Lower leg skin (tissue), 3 donors: ENCODE measurements at regions not wholly inside any gene's neighbourhood (a gene's known extent, or its start where the extent isn't known, plus 50 kb on each side); places are given as distances from the start of the nearest gene placed in this dataset.

Source experiments
- POLR2A ChIP-seq, 2 donors: fragments of 450-650 bp; IDR thresholded peaks; one replicate each; pipeline ENCODE4 v1.6.1; 2016 to 2017; ENCODE audit warnings: antibody characterized with exemption in 2 of 2, mild to moderate bottlenecking in 1 of 2, moderate library complexity in 1 of 2
- TF ChIP-seq, protein P1 (sequence below), 3 donors: fragments of 450-650 bp; IDR thresholded peaks; one replicate each; pipeline ENCODE4 v1.5.1; 2016; ENCODE audit warnings: antibody characterized with exemption in 3 of 3, mild to moderate bottlenecking in 3 of 3, moderate library complexity in 2 of 3

DNA sequence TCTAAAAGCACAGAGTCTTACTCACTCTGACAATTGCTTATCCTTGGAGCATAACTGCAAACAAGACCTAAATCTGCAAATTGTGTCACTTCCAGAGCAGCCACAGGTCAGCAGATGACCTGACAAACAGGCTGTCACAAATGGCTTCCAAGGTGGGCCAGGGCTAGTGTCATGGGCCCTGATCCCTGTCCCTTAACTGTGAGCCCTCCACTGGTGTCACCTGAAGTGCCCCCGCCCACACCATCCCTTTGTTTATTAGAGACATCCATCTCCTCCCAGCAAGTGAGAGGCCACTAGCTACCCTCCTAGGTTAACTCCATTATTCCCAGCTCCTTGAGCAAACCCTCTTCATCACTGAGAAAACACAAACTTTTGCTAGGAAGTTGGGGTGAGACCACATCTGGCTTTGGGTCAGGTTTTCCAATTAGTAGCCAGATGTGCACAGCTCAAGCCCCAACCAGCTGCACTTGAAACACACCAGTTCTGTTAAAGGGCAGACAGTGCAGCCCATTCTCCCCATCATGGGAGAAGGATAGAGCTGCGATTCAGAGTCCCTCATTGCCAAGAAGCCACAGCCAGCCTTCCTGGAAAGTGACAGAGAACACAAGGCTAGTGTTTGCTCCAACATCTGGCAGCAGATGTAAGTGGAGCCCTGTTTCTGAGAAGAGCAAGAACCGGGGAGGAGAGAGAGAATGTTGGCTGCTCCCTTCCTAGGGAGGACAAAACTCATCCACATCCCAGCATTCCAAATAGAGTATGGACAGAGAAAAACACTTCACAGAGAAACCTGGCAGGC lies 75.7 kb upstream of the NANOS1 start:
- TF ChIP-seq POLR2A (IDR thresholded peaks at IDR 0.05) = no peak
- TF ChIP-seq, protein P1, sequence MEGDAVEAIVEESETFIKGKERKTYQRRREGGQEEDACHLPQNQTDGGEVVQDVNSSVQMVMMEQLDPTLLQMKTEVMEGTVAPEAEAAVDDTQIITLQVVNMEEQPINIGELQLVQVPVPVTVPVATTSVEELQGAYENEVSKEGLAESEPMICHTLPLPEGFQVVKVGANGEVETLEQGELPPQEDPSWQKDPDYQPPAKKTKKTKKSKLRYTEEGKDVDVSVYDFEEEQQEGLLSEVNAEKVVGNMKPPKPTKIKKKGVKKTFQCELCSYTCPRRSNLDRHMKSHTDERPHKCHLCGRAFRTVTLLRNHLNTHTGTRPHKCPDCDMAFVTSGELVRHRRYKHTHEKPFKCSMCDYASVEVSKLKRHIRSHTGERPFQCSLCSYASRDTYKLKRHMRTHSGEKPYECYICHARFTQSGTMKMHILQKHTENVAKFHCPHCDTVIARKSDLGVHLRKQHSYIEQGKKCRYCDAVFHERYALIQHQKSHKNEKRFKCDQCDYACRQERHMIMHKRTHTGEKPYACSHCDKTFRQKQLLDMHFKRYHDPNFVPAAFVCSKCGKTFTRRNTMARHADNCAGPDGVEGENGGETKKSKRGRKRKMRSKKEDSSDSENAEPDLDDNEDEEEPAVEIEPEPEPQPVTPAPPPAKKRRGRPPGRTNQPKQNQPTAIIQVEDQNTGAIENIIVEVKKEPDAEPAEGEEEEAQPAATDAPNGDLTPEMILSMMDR (IDR thresholded peaks at IDR 0.05) = no peak
